HG03039 (cell line): ENCODE measurements at regions not wholly inside any gene's neighbourhood (a gene's known extent, or its start where the extent isn't known, plus 50 kb on each side); places are given as distances from the start of the nearest gene placed in this dataset.

Experiments
- ATAC-seq: cut with Tn5 transposase; IDR thresholded peaks from one replicate; pipeline ENCODE4 v1.9.1; 2021; ENCODE audit warnings: mild to moderate bottlenecking, moderate library complexity; ENCODE audit not compliant: unreplicated experiment

GRCh38 chr2:15834381-15835031 lies 105.8 kb upstream of the MYCN start:
- ATAC-seq = no peak

GRCh38 chr2:15835991-15836688 lies 104.2 kb upstream of the MYCN start:
- no peak for ATAC-seq

GRCh38 chr2:15836689-15837610 lies 103.4 kb upstream of the MYCN start:
- ATAC-seq = no peak

- ATAC-seq = no peak
Observed at GRCh38 chr2:15838481-15839090, 101.8 kb upstream of the MYCN start.

GRCh38 chr2:15839426-15840124 lies 100.8 kb upstream of the MYCN start:
- ATAC-seq = no peak

GRCh38 chr2:15840148-15840547 lies 100.2 kb upstream of the MYCN start:
- no peak for ATAC-seq

GRCh38 chr2:15840969-15841368 lies 99.4 kb upstream of the MYCN start:
- no peak for ATAC-seq

- no peak for ATAC-seq
Observed at GRCh38 chr2:15841776-15842560, 98.4 kb upstream of the MYCN start.

- no peak for ATAC-seq
Observed at GRCh38 chr2:15842758-15843666, 97.3 kb upstream of the MYCN start.

- ATAC-seq = no peak
Observed at GRCh38 chr2:15844211-15844801, 96.0 kb upstream of the MYCN start.

GRCh38 chr2:15845294-15845693 lies 95.1 kb upstream of the MYCN start:
- no peak for ATAC-seq

GRCh38 chr2:15845737-15846405 lies 94.5 kb upstream of the MYCN start:
- ATAC-seq = no peak

- no peak for ATAC-seq
Observed at GRCh38 chr2:15846626-15847025, 93.7 kb upstream of the MYCN start.

GRCh38 chr2:15850534-15850933 lies 89.8 kb upstream of the MYCN start:
- no peak for ATAC-seq

- no peak for ATAC-seq
Observed at GRCh38 chr2:15851076-15851693, 89.2 kb upstream of the MYCN start.

GRCh38 chr2:15852811-15853210 lies 87.5 kb upstream of the MYCN start:
- ATAC-seq = no peak

GRCh38 chr2:15853903-15854302 lies 86.4 kb upstream of the MYCN start:
- ATAC-seq = no peak
